MM.1S (cell line): ENCODE measurements at regions not wholly inside any gene's neighbourhood (a gene's known extent, or its start where the extent isn't known, plus 50 kb on each side); places are given as distances from the start of the nearest gene placed in this dataset.

Experiments
- DNase-seq: peaks from one replicate; pipeline ENCODE4 v3.0.0-alpha.2; 2015
- H2AFZ ChIP-seq: fragments of 300-600 bp; sonication (generic); 2 replicates; pipeline ENCODE4 v1.6.0; 2016; ENCODE audit warnings: antibody characterized with exemption, low read length
- H3F3A ChIP-seq: fragments of 300-600 bp; sonication (generic); 2 replicates; pipeline ENCODE4 v1.6.1; 2016; ENCODE audit warnings: mild to moderate bottlenecking, antibody characterized with exemption, low read length, moderate library complexity, mixed read lengths; ENCODE audit not compliant: insufficient read depth
- H3K27ac ChIP-seq: fragments of 300-600 bp; sonication (generic); 2 replicates; pipeline ENCODE4 v1.5.1; 2016; ENCODE audit warnings: mild to moderate bottlenecking, low read length
- H3K27me3 ChIP-seq: fragments of 300-600 bp; sonication (generic); replicated peaks from 2 replicates; pipeline ENCODE4 v1.6.0; 2016; ENCODE audit warnings: low read length; ENCODE audit not compliant: insufficient read depth
- H3K36me3 ChIP-seq: fragments of 300-600 bp; sonication (generic); replicated peaks from 2 replicates; pipeline ENCODE4 v1.6.1; 2016; ENCODE audit warnings: mild to moderate bottlenecking, low read length, mixed read lengths; ENCODE audit not compliant: insufficient read depth
- H3K4me1 ChIP-seq: fragments of 300-600 bp; sonication (generic); 2 replicates; pipeline ENCODE4 v1.6.1; 2016; ENCODE audit warnings: low read length, mixed read lengths
- H3K4me2 ChIP-seq: fragments of 300-600 bp; sonication (generic); 2 replicates; pipeline ENCODE4 v1.6.0; 2016; ENCODE audit warnings: low read depth, low read length
- H3K4me3 ChIP-seq: fragments of 300-600 bp; sonication (generic); 2 replicates; pipeline ENCODE4 v1.5.1; 2016; ENCODE audit warnings: low read length, mixed read lengths
- H3K79me2 ChIP-seq: fragments of 300-600 bp; sonication (generic); 2 replicates; pipeline ENCODE4 v1.6.1; 2016; ENCODE audit warnings: mixed run types, low read length, mixed read lengths
- H3K9ac ChIP-seq: fragments of 300-600 bp; sonication (generic); 2 replicates; pipeline ENCODE4 v1.6.1; 2016; ENCODE audit warnings: low read length, mixed read lengths
- H3K9me2 ChIP-seq: fragments of 300-600 bp; sonication (generic); replicated peaks from 2 replicates; pipeline ENCODE4 v1.6.1; 2016; ENCODE audit warnings: mild to moderate bottlenecking, low read length, mixed read lengths; ENCODE audit not compliant: insufficient read depth
- H3K9me3 ChIP-seq: fragments of 300-600 bp; sonication (generic); replicated peaks from 2 replicates; pipeline ENCODE4 v1.6.1; 2016; ENCODE audit warnings: mild to moderate bottlenecking, low read length, mixed read lengths; ENCODE audit not compliant: insufficient read depth
- H4K20me1 ChIP-seq: fragments of 300-600 bp; sonication (generic); 2 replicates; pipeline ENCODE4 v1.6.1; 2016; ENCODE audit warnings: mild to moderate bottlenecking, low read length, moderate library complexity, mixed read lengths; ENCODE audit not compliant: insufficient read depth
- CTCF ChIP-seq: fragments of 300-600 bp; sonication (generic); IDR thresholded peaks from 2 replicates; pipeline ENCODE4 v1.5.1; 2016; ENCODE audit warnings: antibody characterized with exemption, low read length, mixed read lengths
- EZH2 ChIP-seq: fragments of 300-600 bp; sonication (generic); optimal IDR thresholded peaks from 2 replicates; pipeline ENCODE3; 2017; ENCODE audit warnings: low read depth, mild to moderate bottlenecking, antibody characterized with exemption, low read length, mixed read lengths
- EZH2phosphoT487 ChIP-seq: fragments of 300-600 bp; sonication (generic); IDR thresholded peaks from 2 replicates; pipeline ENCODE4 v1.6.1; 2018; ENCODE audit warnings: antibody characterized with exemption, low read length

- Histone ChIP-seq H3F3A (no peaks in the 10 kb centered on the region), H2AFZ (no peak overlapping the region), H3K36me3 (no peaks in the 10 kb centered on the region), H4K20me1 (no peaks in the 10 kb centered on the region), H3K4me2 (no peak overlapping the region), H3K4me1 (no peaks in the 10 kb centered on the region), H3K9ac (no peak overlapping the region), H3K79me2 (no peaks in the 10 kb centered on the region), H3K27ac (no peak overlapping the region), H3K4me3 (no peak overlapping the region), H3K27me3 (no peaks in the 10 kb centered on the region), H3K9me2 (no peaks in the 10 kb centered on the region), H3K9me3 (no peaks in the 10 kb centered on the region)
- no peak for TF ChIP-seq CTCF
- no peak for TF ChIP-seq EZH2phosphoT487
- no peak for TF ChIP-seq EZH2
- DNase-seq: no peak
Observed at GRCh38 chr11:37748641-37749040, 1150.6 kb upstream of the RAG2 start.

- H3K36me3 ChIP-seq: no peaks in the 10 kb centered on the region
- H2AFZ ChIP-seq: no peak overlapping the region
- no peak overlapping the region for H3K4me3 ChIP-seq
- TF ChIP-seq EZH2phosphoT487 (no peak), EZH2 (no peak), CTCF (no peak)
- H3K9ac ChIP-seq: no peak overlapping the region
- H3F3A ChIP-seq: no peaks in the 10 kb centered on the region
- H4K20me1 ChIP-seq: no peaks in the 10 kb centered on the region
- no peaks in the 10 kb centered on the region for H3K79me2 ChIP-seq
- no peaks in the 10 kb centered on the region for H3K27me3 ChIP-seq
- H3K9me3 ChIP-seq: no peaks in the 10 kb centered on the region
- H3K4me2 ChIP-seq: no peak overlapping the region
- DNase-seq: no peak
- H3K27ac ChIP-seq: no peak overlapping the region
- H3K9me2 ChIP-seq: no peaks in the 10 kb centered on the region
- H3K4me1 ChIP-seq: no peaks in the 10 kb centered on the region
Observed at GRCh38 chr11:37747121-37747520, 1149.1 kb upstream of the RAG2 start.

- H2AFZ ChIP-seq: no peak overlapping the region
- DNase-seq: no peak
- TF ChIP-seq EZH2phosphoT487 (no peak), CTCF (no peak), EZH2 (no peak)
Observed at GRCh38 chr11:37727371-37727770, 1129.3 kb upstream of the RAG2 start.

More at GRCh38 chr11:37727371-37727770, 1129.3 kb upstream of the RAG2 start:
- H3K9me3 ChIP-seq: no peaks in the 10 kb centered on the region
- no peak overlapping the region for H3K9ac ChIP-seq
- H3K4me3 ChIP-seq: no peak overlapping the region
- H3K27ac ChIP-seq: no peak overlapping the region
- H4K20me1 ChIP-seq: no peaks in the 10 kb centered on the region
- no peaks in the 10 kb centered on the region for H3K36me3 ChIP-seq
- no peaks in the 10 kb centered on the region for H3K79me2 ChIP-seq
- H3K4me2 ChIP-seq: no peak overlapping the region
- no peaks in the 10 kb centered on the region for H3K4me1 ChIP-seq
- no peaks in the 10 kb centered on the region for H3F3A ChIP-seq
- no peaks in the 10 kb centered on the region for H3K27me3 ChIP-seq
- H3K9me2 ChIP-seq: no peaks in the 10 kb centered on the region
